ENCODE measurements at regions not wholly inside any gene's neighbourhood (a gene's known extent, or its start where the extent isn't known, plus 50 kb on each side); places are given as distances from the start of the nearest gene placed in this dataset.

GRCh38 chr10:57791546-57791945 lies 476.1 kb downstream of the IPMK start:
- no peaks in the 10 kb centered on the region for H3K36me3 ChIP-seq (ENCODE audit: insufficient read depth)
- Mint-ChIP-seq H3K36me3 (ENCODE audit: low read depth) (peaks cover 39% of the 10 kb centered on the region), H3K27ac (no peak overlapping the region)

GRCh38 chr10:57790703-57791102 lies 477.0 kb downstream of the IPMK start:
- Mint-ChIP-seq H3K4me3 (no peak overlapping the region), H3K27ac (no peak overlapping the region), H3K9me3 (peaks cover 23% of the 10 kb centered on the region), H3K36me3 (ENCODE audit: low read depth) (peaks cover 36% of the 10 kb centered on the region), H3K27me3 (ENCODE audit: insufficient read depth, low read depth, poor library complexity) (peaks cover 2% of the 10 kb centered on the region), H3K4me1 (peaks cover 19% of the 10 kb centered on the region)
- Histone ChIP-seq H3F3A (replicated peaks; ENCODE audit: low read depth) (no peaks in the 10 kb centered on the region), H3K4me3 (no peak overlapping the region), H4K20me1 (replicated peaks; ENCODE audit: insufficient read depth) (no peaks in the 10 kb centered on the region), H3K4me1 (ENCODE audit: insufficient read depth) (peaks cover 18% of the 10 kb centered on the region), H3K4me2 (no peak overlapping the region), H3K36me3 (ENCODE audit: insufficient read depth) (no peaks in the 10 kb centered on the region), H3K9me2 (ENCODE audit: insufficient read depth) (peaks cover 20% of the 10 kb centered on the region), H2AFZ (no peak overlapping the region), H3K79me2 (replicated peaks; ENCODE audit: insufficient read depth) (no peaks in the 10 kb centered on the region), H3K27me3 (ENCODE audit: insufficient read depth) (no peaks in the 10 kb centered on the region), H3K27ac (ENCODE audit: low read depth) (no peak overlapping the region)
- DNase-seq (ENCODE audit: low spot score) (no peak), ATAC-seq (no peak)
- TF ChIP-seq EZH2phosphoT487 (IDR thresholded peaks at IDR 0.05; ENCODE audit: unreplicated experiment) (no peak), EZH2 (IDR thresholded peaks at IDR 0.05; ENCODE audit: low read depth, unreplicated experiment) (no peak), NANOG (IDR thresholded peaks at IDR 0.05; ENCODE audit: borderline replicate concordance) (no peak), ZNF331 (CRISPR knock-in tag; IDR thresholded peaks at IDR 0.05; ENCODE audit: low read depth) (no peak), REST (IDR thresholded peaks at IDR 0.05; ENCODE audit: unreplicated experiment) (no peak), JUNB (IDR thresholded peaks at IDR 0.05; ENCODE audit: unreplicated experiment) (no peak)
- TF ChIP-seq, protein P1, sequence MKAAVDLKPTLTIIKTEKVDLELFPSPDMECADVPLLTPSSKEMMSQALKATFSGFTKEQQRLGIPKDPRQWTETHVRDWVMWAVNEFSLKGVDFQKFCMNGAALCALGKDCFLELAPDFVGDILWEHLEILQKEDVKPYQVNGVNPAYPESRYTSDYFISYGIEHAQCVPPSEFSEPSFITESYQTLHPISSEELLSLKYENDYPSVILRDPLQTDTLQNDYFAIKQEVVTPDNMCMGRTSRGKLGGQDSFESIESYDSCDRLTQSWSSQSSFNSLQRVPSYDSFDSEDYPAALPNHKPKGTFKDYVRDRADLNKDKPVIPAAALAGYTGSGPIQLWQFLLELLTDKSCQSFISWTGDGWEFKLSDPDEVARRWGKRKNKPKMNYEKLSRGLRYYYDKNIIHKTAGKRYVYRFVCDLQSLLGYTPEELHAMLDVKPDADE (IDR thresholded peaks at IDR 0.05) = no peak
- TF ChIP-seq, protein P2, sequence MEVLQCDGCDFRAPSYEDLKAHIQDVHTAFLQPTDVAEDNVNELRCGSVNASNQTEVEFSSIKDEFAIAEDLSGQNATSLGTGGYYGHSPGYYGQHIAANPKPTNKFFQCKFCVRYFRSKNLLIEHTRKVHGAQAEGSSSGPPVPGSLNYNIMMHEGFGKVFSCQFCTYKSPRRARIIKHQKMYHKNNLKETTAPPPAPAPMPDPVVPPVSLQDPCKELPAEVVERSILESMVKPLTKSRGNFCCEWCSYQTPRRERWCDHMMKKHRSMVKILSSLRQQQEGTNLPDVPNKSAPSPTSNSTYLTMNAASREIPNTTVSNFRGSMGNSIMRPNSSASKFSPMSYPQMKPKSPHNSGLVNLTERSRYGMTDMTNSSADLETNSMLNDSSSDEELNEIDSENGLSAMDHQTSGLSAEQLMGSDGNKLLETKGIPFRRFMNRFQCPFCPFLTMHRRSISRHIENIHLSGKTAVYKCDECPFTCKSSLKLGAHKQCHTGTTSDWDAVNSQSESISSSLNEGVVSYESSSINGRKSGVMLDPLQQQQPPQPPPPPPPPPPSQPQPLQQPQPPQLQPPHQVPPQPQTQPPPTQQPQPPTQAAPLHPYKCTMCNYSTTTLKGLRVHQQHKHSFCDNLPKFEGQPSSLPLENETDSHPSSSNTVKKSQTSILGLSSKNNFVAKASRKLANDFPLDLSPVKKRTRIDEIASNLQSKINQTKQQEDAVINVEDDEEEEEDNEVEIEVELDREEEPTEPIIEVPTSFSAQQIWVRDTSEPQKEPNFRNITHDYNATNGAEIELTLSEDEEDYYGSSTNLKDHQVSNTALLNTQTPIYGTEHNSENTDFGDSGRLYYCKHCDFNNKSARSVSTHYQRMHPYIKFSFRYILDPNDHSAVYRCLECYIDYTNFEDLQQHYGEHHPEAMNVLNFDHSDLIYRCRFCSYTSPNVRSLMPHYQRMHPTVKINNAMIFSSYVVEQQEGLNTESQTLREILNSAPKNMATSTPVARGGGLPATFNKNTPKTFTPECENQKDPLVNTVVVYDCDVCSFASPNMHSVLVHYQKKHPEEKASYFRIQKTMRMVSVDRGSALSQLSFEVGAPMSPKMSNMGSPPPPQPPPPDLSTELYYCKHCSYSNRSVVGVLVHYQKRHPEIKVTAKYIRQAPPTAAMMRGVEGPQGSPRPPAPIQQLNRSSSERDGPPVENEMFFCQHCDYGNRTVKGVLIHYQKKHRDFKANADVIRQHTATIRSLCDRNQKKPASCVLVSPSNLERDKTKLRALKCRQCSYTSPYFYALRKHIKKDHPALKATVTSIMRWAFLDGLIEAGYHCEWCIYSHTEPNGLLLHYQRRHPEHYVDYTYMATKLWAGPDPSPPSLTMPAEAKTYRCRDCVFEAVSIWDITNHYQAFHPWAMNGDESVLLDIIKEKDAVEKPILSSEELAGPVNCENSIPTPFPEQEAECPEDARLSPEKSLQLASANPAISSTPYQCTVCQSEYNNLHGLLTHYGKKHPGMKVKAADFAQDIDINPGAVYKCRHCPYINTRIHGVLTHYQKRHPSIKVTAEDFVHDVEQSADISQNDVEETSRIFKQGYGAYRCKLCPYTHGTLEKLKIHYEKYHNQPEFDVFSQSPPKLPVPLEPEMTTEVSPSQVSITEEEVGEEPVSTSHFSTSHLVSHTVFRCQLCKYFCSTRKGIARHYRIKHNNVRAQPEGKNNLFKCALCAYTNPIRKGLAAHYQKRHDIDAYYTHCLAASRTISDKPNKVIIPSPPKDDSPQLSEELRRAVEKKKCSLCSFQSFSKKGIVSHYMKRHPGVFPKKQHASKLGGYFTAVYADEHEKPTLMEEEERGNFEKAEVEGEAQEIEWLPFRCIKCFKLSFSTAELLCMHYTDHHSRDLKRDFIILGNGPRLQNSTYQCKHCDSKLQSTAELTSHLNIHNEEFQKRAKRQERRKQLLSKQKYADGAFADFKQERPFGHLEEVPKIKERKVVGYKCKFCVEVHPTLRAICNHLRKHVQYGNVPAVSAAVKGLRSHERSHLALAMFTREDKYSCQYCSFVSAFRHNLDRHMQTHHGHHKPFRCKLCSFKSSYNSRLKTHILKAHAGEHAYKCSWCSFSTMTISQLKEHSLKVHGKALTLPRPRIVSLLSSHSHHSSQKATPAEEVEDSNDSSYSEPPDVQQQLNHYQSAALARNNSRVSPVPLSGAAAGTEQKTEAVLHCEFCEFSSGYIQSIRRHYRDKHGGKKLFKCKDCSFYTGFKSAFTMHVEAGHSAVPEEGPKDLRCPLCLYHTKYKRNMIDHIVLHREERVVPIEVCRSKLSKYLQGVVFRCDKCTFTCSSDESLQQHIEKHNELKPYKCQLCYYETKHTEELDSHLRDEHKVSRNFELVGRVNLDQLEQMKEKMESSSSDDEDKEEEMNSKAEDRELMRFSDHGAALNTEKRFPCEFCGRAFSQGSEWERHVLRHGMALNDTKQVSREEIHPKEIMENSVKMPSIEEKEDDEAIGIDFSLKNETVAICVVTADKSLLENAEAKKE (CRISPR knock-in tag; IDR thresholded peaks at IDR 0.05) = no peak
- TF ChIP-seq, protein P3, sequence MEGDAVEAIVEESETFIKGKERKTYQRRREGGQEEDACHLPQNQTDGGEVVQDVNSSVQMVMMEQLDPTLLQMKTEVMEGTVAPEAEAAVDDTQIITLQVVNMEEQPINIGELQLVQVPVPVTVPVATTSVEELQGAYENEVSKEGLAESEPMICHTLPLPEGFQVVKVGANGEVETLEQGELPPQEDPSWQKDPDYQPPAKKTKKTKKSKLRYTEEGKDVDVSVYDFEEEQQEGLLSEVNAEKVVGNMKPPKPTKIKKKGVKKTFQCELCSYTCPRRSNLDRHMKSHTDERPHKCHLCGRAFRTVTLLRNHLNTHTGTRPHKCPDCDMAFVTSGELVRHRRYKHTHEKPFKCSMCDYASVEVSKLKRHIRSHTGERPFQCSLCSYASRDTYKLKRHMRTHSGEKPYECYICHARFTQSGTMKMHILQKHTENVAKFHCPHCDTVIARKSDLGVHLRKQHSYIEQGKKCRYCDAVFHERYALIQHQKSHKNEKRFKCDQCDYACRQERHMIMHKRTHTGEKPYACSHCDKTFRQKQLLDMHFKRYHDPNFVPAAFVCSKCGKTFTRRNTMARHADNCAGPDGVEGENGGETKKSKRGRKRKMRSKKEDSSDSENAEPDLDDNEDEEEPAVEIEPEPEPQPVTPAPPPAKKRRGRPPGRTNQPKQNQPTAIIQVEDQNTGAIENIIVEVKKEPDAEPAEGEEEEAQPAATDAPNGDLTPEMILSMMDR (conservative IDR thresholded peaks at IDR 0.05; ENCODE audit: low read depth in 2 of 2) = no peak

More at GRCh38 chr10:57791546-57791945, 476.1 kb downstream of the IPMK start:
- no peak overlapping the region for H3K4me3 ChIP-seq
- H3K4me1 ChIP-seq (ENCODE audit: insufficient read depth) = peaks cover 10% of the 10 kb centered on the region; the same call in 1 of the 2 replicates
- H3K4me2 ChIP-seq = no peak overlapping the region
- H2AFZ ChIP-seq = no peak overlapping the region
- Mint-ChIP-seq H3K9me3 (peaks cover 26% of the 10 kb centered on the region), H3K27me3 (ENCODE audit: insufficient read depth, low read depth, poor library complexity) (peaks cover 2% of the 10 kb centered on the region), H3K4me3 (no peak overlapping the region), H3K4me1 (peaks cover 11% of the 10 kb centered on the region)
- DNase-seq (ENCODE audit: low spot score) (no peak), ATAC-seq (no peak)
- H3K27me3 ChIP-seq (ENCODE audit: insufficient read depth) = no peaks in the 10 kb centered on the region
- no peaks in the 10 kb centered on the region for H3F3A ChIP-seq (replicated peaks; ENCODE audit: low read depth)
- no peaks in the 10 kb centered on the region for H4K20me1 ChIP-seq (replicated peaks; ENCODE audit: insufficient read depth)
- TF ChIP-seq EZH2phosphoT487 (IDR thresholded peaks at IDR 0.05; ENCODE audit: unreplicated experiment) (no peak), NANOG (IDR thresholded peaks at IDR 0.05; ENCODE audit: borderline replicate concordance) (no peak)
- no peak overlapping the region for H3K27ac ChIP-seq (ENCODE audit: low read depth)
- H3K9me2 ChIP-seq (ENCODE audit: insufficient read depth) = peaks cover 20% of the 10 kb centered on the region
- H3K79me2 ChIP-seq (replicated peaks; ENCODE audit: insufficient read depth) = no peaks in the 10 kb centered on the region
